Stimulated activated CD8-positive, alpha-beta memory T cell treated with anti-CD3 and anti-CD28 coated beads, Interleukin-4, amount 100 ng/mL, for 48 hours (primary cell): ENCODE measurements at regions not wholly inside any gene's neighbourhood (a gene's known extent, or its start where the extent isn't known, plus 50 kb on each side); places are given as distances from the start of the nearest gene placed in this dataset.

Experiments used
- DNase-seq: peaks from one replicate; pipeline ENCODE4 v3.0.0-alpha.2; 2020

- DNase-seq, result no peak
Measured at GRCh38 chr11:37689951-37690350, 1091.9 kb upstream of the RAG2 start.

- DNase-seq, result no peak
Measured at GRCh38 chr11:37688456-37688855, 1090.4 kb upstream of the RAG2 start.

GRCh38 chr11:37687130-37687529 lies 1089.1 kb upstream of the RAG2 start:
- no peak for DNase-seq

GRCh38 chr11:37671321-37671720 lies 1073.3 kb upstream of the RAG2 start:
- no peak for DNase-seq

- no peak for DNase-seq
Measured at GRCh38 chr11:37666960-37667359, 1068.9 kb upstream of the RAG2 start.

- DNase-seq, result no peak
Measured at GRCh38 chr11:37657645-37658044, 1059.6 kb upstream of the RAG2 start.

- DNase-seq, result no peak
Measured at GRCh38 chr11:37647767-37648166, 1049.7 kb upstream of the RAG2 start.

GRCh38 chr11:37643968-37644367 lies 1045.9 kb upstream of the RAG2 start:
- DNase-seq, result no peak

- no peak for DNase-seq
Measured at GRCh38 chr11:37642296-37642695, 1044.3 kb upstream of the RAG2 start.

GRCh38 chr11:37632748-37633147 lies 1034.7 kb upstream of the RAG2 start:
- no peak for DNase-seq

- no peak for DNase-seq
Measured at GRCh38 chr11:37630866-37631265, 1032.8 kb upstream of the RAG2 start.

GRCh38 chr11:37623778-37624177 lies 1025.7 kb upstream of the RAG2 start:
- DNase-seq, result no peak

GRCh38 chr11:37621662-37622061 lies 1023.6 kb upstream of the RAG2 start:
- no peak for DNase-seq

- no peak for DNase-seq
Measured at GRCh38 chr11:37616291-37616690, 1018.3 kb upstream of the RAG2 start.

GRCh38 chr11:37613031-37613430 lies 1015.0 kb upstream of the RAG2 start:
- no peak for DNase-seq

GRCh38 chr11:37612146-37612545 lies 1014.1 kb upstream of the RAG2 start:
- no peak for DNase-seq

- DNase-seq, result no peak
Measured at GRCh38 chr11:37605229-37605628, 1007.2 kb upstream of the RAG2 start.

GRCh38 chr11:37598381-37598780 lies 1000.3 kb upstream of the RAG2 start:
- no peak for DNase-seq

GRCh38 chr11:37597776-37598175 lies 999.7 kb upstream of the RAG2 start:
- no peak for DNase-seq

- DNase-seq, result no peak
Measured at GRCh38 chr11:37595845-37596244, 997.8 kb upstream of the RAG2 start.

- DNase-seq, result no peak
Measured at GRCh38 chr11:37574361-37574760, 976.3 kb upstream of the RAG2 start.

- no peak for DNase-seq
Measured at GRCh38 chr11:37572491-37573171, 974.6 kb upstream of the RAG2 start.

GRCh38 chr11:37571246-37571645 lies 973.2 kb upstream of the RAG2 start:
- no peak for DNase-seq

- no peak for DNase-seq
Measured at GRCh38 chr11:37560991-37561390, 963.0 kb upstream of the RAG2 start.

GRCh38 chr11:37560346-37560745 lies 962.3 kb upstream of the RAG2 start:
- no peak for DNase-seq
